ENCODE measurements at regions not wholly inside any gene's neighbourhood (a gene's known extent, or its start where the extent isn't known, plus 50 kb on each side); places are given as distances from the start of the nearest gene placed in this dataset.

- no peak for TF ChIP-seq CTCF (IDR thresholded peaks at IDR 0.05; ENCODE audit: extremely low read depth, missing control alignments)
- DNase-seq (ENCODE audit: low spot score), result no peak
These were observed 2287.0 kb downstream of the TP53TG3F start for GRCh38 chr16:35746281-35746962.

- DNase-seq (ENCODE audit: low spot score), result no peak
- TF ChIP-seq CTCF (IDR thresholded peaks at IDR 0.05; ENCODE audit: extremely low read depth, missing control alignments), result no peak
These were observed 2287.7 kb downstream of the TP53TG3F start for GRCh38 chr16:35746963-35747657.

GRCh38 chr16:35747658-35748455 lies 2288.4 kb downstream of the TP53TG3F start:
- DNase-seq (ENCODE audit: low spot score), result no peak
- TF ChIP-seq CTCF (IDR thresholded peaks at IDR 0.05; ENCODE audit: extremely low read depth, missing control alignments), result no peak

GRCh38 chr16:35748621-35749252 lies 2289.3 kb downstream of the TP53TG3F start:
- no peak for DNase-seq (ENCODE audit: low spot score)
- no peak for TF ChIP-seq CTCF (IDR thresholded peaks at IDR 0.05; ENCODE audit: extremely low read depth, missing control alignments)

- TF ChIP-seq CTCF (IDR thresholded peaks at IDR 0.05; ENCODE audit: extremely low read depth, missing control alignments), result no peak
- DNase-seq (ENCODE audit: low spot score), result no peak
These were observed 2290.1 kb downstream of the TP53TG3F start for GRCh38 chr16:35749253-35750141.

GRCh38 chr16:35750157-35750689 lies 2290.8 kb downstream of the TP53TG3F start:
- DNase-seq (ENCODE audit: low spot score), result no peak

More at GRCh38 chr16:35750157-35750689, 2290.8 kb downstream of the TP53TG3F start:
- no peak for TF ChIP-seq CTCF (IDR thresholded peaks at IDR 0.05; ENCODE audit: extremely low read depth, missing control alignments)
